Lung (tissue), 11 donors: ENCODE measurements at regions not wholly inside any gene's neighbourhood (a gene's known extent, or its start where the extent isn't known, plus 50 kb on each side); places are given as distances from the start of the nearest gene placed in this dataset.
"Not testable (repeated sequence)": the region's sequence is repeated elsewhere in the genome, so short reads cannot be mapped to it uniquely, and the experiment has no call there.

Source experiments
- ATAC-seq: fragments of 200-7000 bp; cut with Tn5 transposase; one replicate; pipeline ENCODE4 v1.9.1; 2020; ENCODE audit warnings: moderate number of reproducible peaks; ENCODE audit not compliant: insufficient read depth, low FRiP score
- DNase-seq, 3 donors: peaks; one replicate each; pipeline ENCODE4 v3.0.0-alpha.2; 2013 to 2017
- H3K27ac ChIP-seq, 2 donors: one replicate each; pipeline ENCODE4 v1.5.1; 2013; ENCODE audit warnings: mild to moderate bottlenecking in 2 of 2, moderate library complexity in 2 of 2, control low read depth in 1 of 2, inconsistent platforms in 1 of 2, low read depth in 1 of 2, low read length in 1 of 2
- H3K27me3 ChIP-seq, 3 donors: one replicate each; pipeline ENCODE4 v1.5.1; 2013; ENCODE audit warnings: low read length in 2 of 3; ENCODE audit not compliant: control insufficient read depth in 3 of 3, insufficient read depth in 3 of 3
- H3K36me3 ChIP-seq, 4 donors: one replicate each; pipeline ENCODE4 v1.5.1; 2013; ENCODE audit warnings: low read length in 4 of 4, mild to moderate bottlenecking in 1 of 4, moderate library complexity in 1 of 4; ENCODE audit not compliant: control insufficient read depth in 4 of 4, insufficient read depth in 4 of 4
- H3K4me1 ChIP-seq, 5 donors: one replicate each; pipeline ENCODE4 v1.5.1; 2013; ENCODE audit warnings: low read length in 5 of 5, mild to moderate bottlenecking in 2 of 5, moderate library complexity in 1 of 5; ENCODE audit not compliant: control insufficient read depth in 5 of 5, insufficient read depth in 5 of 5
- H3K4me3 ChIP-seq: one replicate; pipeline ENCODE4 v1.5.1; 2013; ENCODE audit warnings: mild to moderate bottlenecking, control low read depth, moderate library complexity
- H3K9ac ChIP-seq, 2 donors: one replicate each; pipeline ENCODE4 v1.5.1; 2013; ENCODE audit warnings: low read length in 2 of 2, control low read depth in 1 of 2; ENCODE audit not compliant: insufficient read depth in 1 of 2
- H3K9me3 ChIP-seq, 4 donors: one replicate each; pipeline ENCODE4 v1.5.1; 2013; ENCODE audit warnings: low read length in 3 of 4, mild to moderate bottlenecking in 1 of 4, moderate library complexity in 1 of 4; ENCODE audit not compliant: control insufficient read depth in 4 of 4, insufficient read depth in 3 of 4
- CTCF ChIP-seq: IDR thresholded peaks from 2 replicates; pipeline ENCODE4 v1.5.1; 2012; ENCODE audit warnings: mild to moderate bottlenecking; ENCODE audit errors: control extremely low read depth, extremely low read depth
- WGBS, 2 donors: extraction: QIAGEN DNeasy Blood & Tissue Kit; methylation state at CpG; one replicate each; pipeline ENCODE4 v1.1.7; 2013; 5-methylcytosine and 5-hydroxymethylcytosine counted together
- donor health status: control.
- donor health status: control.
- donor health status: Bipolar disorder and iron deficiency.
- donor health status: healthy.
- donor health status: DM: yes; HTN: yes; CAD: no.

- Histone ChIP-seq H3K36me3 (no peaks in the 10 kb centered on the region), H3K4me3 (no peak overlapping the region), H3K27ac (no peak overlapping the region), H3K27me3 (no peaks in the 10 kb centered on the region), H3K9ac (no peak overlapping the region), H3K9me3 (peaks cover 0 to 2% (median 0%) of the 10 kb centered on the region in 4 donors), H3K4me1 (no peaks in the 10 kb centered on the region)
- no peak for ATAC-seq
- no peak for DNase-seq
- TF ChIP-seq CTCF = no peak
- 69% methylated on average over 4 of the region's 4 CpGs for WGBS, 2 donors
Measured at GRCh38 chr6:119749335-119749734, 399.8 kb upstream of the MAN1A1 start.

- not testable (repeated sequence) for ATAC-seq, DNase-seq, H3K27me3 ChIP-seq, H3K9ac ChIP-seq, H3K9me3 ChIP-seq, H3K4me1 ChIP-seq, H3K4me3 ChIP-seq, H3K27ac ChIP-seq, H3K36me3 ChIP-seq
- WGBS, 2 donors = 34 to 63% methylated on average over 3 of the region's 3 CpGs
Measured at GRCh38 chr6:119748535-119748934, 399.0 kb upstream of the MAN1A1 start.

- peak; percentile 49 to 58 (median 53) for DNase-seq
- TF ChIP-seq CTCF = peak; percentile 16
- peak; percentile 58 for ATAC-seq
- H3K9me3 ChIP-seq = no peaks in the 10 kb centered on the region
- no peak overlapping the region for H3K9ac ChIP-seq
- H3K4me1 ChIP-seq = no peaks in the 10 kb centered on the region
- H3K27ac ChIP-seq = no peak overlapping the region
- no peaks in the 10 kb centered on the region for H3K27me3 ChIP-seq
- no peak overlapping the region for H3K4me3 ChIP-seq
- 3 to 11% methylated on average over 6 of the region's 6 CpGs for WGBS, 2 donors
- H3K36me3 ChIP-seq = no peaks in the 10 kb centered on the region
Measured at GRCh38 chr6:119742188-119742803, 392.7 kb upstream of the MAN1A1 start.

GRCh38 chr6:119739769-119740168 lies 390.2 kb upstream of the MAN1A1 start:
- 73 to 89% methylated on average over 4 of the region's 4 CpGs for WGBS, 2 donors
- Histone ChIP-seq H3K4me1 (peaks cover 0 to 15% (median 2%) of the 10 kb centered on the region in 5 donors), H3K9ac (no peak overlapping the region), H3K36me3 (no peaks in the 10 kb centered on the region), H3K9me3 (no peaks in the 10 kb centered on the region), H3K27me3 (no peaks in the 10 kb centered on the region), H3K27ac (no peak overlapping the region), H3K4me3 (no peak overlapping the region)
- ATAC-seq (no peak), DNase-seq (no peak)
- no peak for TF ChIP-seq CTCF
